NCI-H2196 treated with DMSO at 0.1 percent for 48 hours (cell line): ENCODE measurements at regions not wholly inside any gene's neighbourhood (a gene's known extent, or its start where the extent isn't known, plus 50 kb on each side); places are given as distances from the start of the nearest gene placed in this dataset.
A peak's percentile ranks its signal among the peaks of the same experiment; 100 is the strongest.
"Not testable (repeated sequence)": the region's sequence is repeated elsewhere in the genome, so short reads cannot be mapped to it uniquely, and the experiment has no call there.

Source experiments
- DNase-seq: peaks from one replicate; lab custom pipeline; 2025; ENCODE audit not compliant: unreplicated experiment; lab: John Stamatoyannopoulos, UW

DNA sequence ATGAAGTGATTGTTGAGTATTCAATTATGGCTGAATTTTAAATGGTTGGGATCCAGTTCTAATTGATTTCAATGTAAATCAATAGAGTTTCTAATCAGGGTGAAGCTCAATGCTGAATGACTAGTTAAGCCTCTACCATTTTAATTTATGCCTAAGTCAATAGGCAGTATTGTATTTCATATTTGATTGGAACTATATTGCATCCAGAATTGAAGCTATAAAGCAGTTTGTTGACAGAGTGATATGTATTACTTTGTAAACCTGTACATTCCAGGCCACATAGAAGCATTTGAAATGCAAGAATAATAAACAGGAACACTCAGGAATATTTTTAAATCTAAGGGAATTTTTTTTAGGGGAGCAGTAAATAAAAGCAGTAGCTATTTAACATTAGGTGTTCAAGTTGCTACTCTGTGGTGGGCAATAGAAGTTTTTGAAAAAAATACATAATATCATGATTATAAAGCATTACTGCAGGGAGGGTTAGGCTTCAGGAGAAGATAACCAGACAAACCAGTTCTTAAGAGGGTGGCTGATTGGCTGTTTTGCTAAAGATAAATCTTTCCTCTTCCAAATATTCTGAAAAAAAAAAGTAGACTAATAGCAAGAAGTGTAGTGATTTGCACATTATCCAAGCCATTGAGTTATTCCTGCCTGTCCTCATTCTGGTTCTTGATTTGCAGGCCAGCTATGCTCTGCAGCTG, 492.0 kb upstream of the MEF2C start:
- DNase-seq = no peak

DNA sequence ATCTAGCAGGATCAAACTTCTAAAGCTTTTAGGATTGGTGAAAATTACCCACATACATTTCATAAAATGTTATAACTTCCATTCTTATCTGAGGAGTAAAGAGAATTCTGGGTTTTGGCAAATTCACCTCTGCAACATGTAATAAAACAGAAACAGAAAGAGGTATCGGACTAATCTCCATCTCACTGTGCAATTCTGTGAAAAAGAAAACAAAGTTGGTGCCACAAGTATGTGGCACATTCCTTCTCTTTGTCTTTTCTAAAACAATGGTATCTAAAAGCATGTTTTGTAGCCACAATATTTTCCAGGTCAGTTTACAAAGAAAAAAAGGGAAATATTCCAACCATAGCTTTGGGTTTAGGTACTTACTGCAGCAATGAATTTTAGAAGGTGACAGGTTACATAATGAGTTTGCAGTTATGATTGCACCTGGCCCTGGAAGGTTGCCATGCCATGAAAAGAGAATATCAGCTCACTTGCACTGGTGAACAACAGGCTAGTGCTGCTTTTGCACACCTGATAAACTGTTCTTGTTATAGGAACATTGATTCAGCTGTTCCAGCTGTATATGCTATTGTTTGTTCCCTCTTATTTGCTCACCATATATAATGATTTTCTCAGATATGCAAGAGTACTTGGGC, 491.3 kb upstream of the MEF2C start:
- DNase-seq = no peak

DNA sequence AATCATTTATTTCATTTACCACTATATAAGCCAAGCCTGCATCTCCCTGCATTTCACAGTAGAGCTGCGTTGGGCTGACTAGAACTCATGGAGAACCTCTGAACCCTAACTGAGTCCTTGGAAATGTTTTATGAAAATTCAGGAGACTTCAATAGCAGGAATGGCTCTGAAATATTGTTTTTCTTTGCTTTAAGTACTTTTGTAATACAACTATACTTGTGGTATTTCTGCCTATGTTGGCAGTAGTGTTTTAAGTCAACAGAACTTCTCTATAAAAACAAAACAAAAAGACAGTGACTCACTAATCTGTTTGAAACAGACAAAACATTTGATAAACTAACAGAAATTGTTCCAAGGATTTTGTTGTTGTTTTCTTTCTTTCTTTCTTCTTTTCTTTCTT, 489.2 kb upstream of the MEF2C start:
- no peak for DNase-seq

DNA sequence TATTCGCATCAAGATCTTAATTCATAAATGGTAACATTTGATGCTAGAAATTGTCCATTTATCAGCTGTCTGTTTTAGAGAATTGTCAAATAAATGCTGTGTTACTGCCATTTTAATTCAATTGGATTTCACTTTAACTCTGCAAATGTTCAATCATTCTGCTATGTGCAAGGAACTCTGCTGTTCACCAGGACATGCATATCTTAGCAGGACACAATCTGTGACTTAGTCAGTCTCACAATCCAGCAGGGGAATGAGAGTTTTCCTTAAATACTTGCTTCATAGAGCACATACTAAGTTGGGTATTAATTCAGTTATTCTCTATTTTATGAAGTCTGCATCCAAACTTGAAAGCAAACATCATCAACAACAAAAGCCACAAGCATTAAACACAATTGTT, 488.7 kb upstream of the MEF2C start:
- DNase-seq = no peak

DNA sequence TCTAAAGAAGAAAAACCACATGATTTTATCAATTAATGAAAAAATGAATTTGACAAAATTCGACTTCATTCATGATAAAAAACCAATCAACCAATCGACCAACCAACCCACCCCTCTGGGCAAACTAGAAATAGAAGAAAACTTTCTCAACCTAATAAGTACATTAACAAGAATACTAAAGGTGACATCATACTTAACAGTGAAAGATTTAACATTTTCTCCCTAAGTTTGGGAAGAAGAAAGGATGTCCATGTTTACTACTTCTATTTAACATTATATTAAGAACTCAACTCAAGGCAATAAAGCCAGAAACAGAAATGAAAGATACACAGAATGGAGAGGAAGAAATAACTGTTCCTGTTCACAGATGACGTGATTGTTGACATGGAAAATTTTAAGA, 476.1 kb upstream of the MEF2C start:
- no peak for DNase-seq

DNA sequence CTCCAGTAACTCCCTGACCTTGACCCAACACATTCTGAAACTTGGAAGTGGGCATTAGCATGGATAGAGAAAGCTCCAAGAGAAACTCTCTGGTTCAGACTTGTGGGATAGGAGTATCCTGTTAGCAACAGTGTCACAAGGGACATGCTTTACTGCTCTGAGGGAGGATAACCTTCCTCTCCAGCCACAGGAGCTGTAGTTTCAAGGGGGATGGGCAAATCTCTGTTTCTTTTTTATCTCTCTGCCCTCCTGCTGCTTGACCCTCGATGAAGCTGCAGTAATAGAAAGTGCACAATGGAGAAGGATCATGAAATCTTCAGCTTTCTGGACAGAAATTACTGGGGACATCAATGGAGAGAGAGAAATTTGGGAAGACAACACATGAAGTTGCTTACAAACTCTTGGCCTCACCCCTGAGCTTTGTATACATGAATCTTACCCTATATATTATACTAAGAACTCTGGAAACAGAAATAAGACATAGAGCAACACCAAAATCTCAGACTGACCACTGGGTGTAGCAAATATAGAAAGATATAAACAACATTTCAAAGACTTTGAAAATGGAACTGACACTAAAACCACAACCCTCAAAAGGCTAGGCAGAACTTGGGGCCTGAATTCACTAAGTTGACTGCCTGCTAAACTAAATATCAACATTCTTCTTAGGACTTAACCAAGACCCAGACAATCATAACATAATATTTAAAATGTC, 471.0 kb upstream of the MEF2C start:
- DNase-seq = no peak

DNA sequence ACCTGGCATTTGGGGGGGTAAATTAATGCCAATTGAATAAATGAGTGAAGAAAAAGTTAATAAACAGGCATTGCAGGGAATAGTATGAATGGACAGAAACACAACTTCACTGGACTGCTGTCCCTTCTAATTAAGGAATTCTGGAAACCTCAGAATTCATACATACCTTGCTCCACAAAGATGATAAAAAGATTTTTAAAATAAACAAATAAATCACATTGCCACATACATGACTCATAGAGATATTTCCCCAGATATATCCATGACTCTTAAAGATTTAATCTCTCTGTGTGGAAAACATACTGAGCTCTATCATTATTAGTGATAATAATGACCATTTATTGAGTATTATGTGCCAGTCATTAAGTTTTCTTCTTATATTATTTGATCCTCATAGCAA, 469.0 kb upstream of the MEF2C start:
- no peak for DNase-seq

DNA sequence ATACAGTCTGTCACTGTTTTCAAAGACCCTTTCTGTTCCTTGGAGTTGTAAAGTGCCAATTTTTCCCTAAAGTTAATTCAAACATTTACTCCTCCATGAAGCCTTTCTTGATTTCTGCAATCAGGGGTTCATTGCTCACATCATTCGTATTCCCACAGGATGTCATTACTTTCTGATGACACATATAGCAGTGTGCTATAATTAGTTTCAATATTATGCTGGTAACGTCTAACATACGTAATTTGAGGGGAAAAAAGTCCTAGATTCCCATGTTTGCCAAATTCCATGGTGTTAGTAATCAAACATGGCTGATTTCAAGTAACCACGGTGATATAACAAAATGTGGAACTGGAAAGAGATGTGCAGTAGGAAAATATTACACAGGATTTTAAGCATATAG, 468.2 kb upstream of the MEF2C start:
- DNase-seq = no peak

DNA sequence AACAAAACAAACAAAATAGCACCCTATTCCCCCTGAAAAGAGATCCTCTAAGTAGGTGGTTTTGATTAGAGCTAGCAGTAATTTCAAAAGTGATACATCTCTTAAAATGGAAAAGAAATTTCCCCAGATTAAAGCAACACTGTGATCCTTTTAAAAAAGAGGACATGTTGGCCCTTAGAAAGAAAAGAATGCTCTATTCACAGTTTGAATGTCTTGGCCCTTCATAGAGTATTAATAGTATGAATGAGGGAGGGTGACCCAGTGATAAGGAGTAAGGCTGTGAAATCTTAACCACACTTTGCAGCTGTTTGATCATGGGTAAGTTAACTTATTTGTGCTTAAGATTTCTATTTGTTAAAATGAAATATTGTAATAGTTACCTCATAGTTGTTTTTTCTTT, 467.7 kb upstream of the MEF2C start:
- DNase-seq = no peak

DNA sequence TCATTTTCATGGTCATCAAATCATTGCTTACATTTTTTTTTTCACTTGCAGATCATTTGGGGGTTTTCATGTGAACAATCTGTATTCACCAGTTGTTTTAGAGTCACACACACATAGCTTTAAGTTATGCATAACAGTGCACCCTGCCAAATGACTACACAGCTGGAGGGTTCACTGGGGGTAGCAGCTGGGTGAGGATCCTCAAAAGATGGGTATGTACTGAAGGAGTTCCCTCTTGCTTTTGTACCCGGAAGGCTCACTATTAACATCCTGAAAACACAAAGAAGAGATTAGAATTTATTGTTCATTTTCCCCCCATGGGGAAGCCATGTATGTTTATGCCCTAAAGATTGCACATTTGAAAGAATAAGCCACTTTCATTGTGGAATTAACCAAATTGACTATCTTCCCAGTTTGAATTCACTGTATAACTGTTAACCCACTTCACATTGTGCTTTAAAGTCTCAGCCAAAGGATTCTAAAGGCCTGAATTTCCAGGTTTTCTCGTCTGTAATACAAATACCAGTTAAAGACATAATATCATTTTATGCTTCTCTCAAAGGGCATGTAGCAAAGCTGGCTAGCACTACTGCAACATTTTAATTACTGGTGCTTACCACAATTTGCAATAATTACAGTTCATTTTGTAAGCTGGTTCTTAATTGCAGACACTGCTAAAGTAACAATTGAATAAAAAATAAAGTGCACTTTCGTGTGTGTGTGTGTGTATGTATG, 466.4 kb upstream of the MEF2C start:
- DNase-seq = no peak

DNA sequence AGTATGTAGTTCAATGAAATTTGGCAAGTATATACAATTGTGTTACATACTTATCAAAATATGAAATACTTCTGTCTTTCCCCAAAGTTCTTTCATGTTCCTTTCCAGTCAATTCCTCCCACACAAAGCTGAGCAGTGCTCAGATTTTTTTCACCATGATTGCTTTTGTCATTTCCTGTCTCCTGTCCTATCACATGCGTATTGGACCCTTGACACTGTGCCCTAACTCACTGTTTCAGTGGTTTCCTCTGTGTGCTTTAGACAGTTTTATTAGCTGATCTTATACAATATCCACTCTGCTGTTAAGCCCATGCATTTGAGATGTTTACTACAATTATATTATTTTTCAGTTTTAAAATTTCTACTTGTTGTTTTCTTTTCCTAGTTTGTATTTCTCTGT, 463.6 kb upstream of the MEF2C start:
- DNase-seq = no peak

DNA sequence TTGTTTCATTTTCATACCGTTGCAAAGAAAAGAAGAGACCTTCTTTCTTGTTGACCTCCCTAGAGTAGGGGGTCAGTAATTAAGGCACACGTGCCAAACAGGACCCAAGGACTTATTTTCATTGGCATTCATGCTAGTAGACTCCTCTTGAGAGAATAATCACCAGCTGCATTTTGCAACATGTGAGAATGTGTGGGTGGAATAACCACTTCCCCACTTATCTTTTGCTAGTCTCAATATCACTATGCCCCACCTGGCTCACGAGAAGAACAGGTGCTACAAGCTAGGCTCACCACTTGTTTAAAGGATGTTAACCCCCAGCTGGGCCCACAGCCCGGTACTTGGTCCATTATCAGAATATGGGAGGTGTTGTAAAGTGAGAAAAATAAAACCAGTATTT, 460.7 kb upstream of the MEF2C start:
- peak; percentile 29 for DNase-seq

DNA sequence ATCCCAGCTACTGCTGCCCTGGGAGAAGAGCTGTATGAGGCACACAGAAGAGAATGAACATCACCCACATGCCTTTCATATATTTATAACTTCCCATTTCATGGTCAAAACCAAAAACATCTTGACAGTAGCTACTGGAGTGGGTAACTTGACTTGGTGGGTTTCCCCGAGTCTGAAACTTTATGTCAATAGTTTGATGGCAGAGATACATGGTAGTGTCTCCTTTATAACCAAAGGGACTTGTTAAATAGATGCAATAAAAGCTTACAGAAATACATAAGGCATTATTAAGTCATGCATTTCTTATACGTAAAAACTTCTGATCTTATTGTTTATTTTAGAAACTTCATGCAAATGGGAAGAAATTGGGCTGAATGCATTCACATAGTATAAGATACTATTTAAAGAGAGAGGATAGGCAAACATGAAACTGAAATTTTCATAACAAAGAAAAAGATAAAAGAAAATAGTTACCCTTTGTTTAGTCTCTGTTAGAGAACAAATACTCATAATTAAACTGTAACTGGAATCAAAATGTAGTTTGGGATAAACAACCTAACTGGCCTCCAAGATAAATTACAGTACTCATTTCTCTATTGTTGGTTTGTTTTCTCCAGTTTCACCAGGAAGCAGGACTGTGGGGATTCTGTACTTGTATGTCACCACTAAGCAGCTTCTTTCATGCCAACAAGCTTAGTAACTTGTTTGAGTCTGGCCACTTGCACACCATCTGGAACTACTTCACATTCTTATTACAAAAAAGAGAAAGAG, 459.3 kb upstream of the MEF2C start:
- DNase-seq = peak; percentile 9

DNA sequence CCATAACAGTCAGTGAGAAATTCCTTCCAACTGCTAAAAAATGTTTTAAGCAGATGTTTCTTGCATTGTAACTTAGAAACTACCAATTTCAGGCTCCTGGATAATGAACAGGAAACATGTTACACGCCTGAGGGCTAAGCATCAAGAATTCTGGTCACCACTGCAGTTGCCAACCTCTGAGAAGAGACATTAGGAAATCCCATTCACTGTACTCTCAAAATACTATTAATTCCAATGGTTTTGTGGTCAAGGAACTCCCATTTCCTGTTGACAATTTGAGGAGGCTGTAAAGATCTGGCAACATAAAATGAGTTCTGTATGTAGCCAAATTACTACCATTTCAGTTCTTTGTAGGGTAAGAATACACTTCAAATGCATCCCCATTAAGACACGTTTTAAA, 456.0 kb upstream of the MEF2C start:
- no peak for DNase-seq

DNA sequence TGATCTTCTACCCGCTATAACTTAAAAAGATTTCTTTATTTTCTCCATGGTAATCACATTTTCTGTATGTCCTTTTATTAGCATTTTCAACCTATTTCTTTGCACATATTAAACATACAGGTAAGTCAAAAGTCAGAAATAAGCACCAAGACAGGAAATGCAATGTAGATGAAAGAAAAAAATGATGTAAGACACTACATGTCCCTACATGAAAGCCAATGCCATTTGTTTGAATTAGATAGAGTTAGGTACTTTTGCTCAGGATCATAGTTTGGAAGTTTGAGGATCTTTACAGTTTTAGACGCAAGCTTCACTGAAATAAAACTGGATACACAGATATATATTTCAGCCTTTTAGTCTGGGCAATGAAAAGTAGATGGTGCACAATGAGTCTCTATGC, 453.1 kb upstream of the MEF2C start:
- DNase-seq = no peak

DNA sequence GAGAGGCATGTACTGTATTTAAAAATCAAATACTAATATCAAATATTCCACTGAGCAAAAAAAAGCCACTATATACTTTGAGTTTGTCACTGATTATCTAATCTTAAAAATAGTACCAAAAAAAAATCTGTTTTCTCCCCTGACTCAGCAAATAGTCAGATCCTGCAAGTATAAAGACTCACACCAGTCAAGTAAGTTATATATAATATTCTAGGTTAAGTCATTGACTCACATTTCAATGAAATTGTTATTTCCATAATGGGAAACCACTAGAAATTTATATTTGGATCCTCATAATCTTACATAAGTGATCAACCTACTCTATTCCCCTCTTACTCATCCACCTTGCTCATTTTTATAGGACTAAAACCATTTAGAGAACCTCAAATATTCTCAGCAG, 447.2 kb upstream of the MEF2C start:
- DNase-seq = no peak

DNA sequence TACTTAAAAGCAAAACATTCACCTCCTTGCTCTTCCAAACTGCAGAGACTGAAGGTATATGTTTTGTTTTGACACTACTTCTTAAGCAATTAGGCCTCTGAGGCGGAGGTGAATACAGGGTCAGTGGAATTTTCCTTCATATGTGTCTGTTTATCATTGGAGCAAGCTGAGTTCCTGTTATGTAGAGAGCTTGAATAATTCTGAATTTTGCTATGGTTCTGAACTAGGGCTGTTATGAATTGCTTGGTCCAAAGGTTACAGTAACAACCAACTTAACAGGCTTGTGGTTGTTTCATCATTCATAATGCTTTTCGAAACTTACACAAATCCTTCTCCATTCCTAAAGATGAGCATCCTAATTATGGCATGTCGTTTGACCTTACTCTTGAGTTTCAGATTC, 444.6 kb upstream of the MEF2C start:
- no peak for DNase-seq

DNA sequence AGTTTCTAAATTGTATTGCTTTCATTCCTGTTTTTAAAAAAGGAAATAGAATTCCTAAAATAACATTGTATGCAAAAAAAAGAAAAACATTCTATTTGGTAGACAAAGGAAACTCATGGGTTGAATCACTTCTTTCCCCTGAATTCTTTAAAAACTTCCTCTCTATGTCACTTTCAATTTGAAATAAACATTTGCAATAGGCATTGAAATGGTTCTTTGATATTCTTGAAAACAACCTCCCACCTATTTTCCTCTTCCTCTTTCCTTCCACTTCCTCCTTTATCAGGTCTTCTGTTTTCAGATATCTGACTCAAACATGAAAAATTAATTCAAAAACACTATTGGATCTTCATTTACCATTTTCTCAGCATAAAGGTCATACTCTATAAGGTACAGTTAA, 442.0 kb upstream of the MEF2C start:
- DNase-seq = no peak

DNA sequence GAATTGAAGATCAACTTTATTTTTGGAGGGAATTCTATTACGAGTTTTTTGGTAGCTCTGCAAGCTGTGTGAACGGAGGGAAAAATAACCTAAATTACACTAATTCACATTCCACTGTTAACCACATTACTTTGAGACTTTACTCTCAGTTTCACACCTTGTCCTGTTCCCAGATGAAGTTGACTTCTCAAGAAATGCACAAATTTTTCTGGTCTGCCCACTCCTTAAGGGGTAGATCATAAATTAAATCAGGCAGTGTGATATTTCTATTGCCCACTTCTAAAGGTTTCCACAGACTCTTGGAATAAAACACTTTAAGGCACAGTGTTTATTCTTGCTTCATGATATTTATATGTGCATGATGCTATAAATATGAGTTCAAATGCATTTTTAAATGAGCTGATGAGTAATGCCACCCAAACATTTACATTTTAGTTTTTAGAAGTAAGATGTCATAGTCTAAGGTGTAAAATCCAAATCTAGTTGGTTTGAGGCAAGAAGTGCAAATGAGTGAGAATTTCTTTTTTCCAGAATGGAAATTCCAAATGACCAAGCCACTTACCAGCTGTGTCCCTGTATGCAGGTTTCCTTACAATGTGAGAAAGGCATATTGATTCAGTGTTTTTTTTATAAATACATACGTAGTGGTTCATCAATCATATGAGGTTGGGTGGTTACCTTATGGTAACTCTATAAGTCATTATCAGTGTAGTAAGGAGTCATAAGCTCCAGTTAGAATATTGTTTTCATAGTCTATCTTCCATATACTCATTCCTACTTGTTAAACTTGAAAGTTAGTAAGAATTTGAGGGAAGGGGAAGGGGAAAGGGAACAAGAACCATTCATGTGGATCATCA, 437.7 kb upstream of the MEF2C start:
- no peak for DNase-seq

DNA sequence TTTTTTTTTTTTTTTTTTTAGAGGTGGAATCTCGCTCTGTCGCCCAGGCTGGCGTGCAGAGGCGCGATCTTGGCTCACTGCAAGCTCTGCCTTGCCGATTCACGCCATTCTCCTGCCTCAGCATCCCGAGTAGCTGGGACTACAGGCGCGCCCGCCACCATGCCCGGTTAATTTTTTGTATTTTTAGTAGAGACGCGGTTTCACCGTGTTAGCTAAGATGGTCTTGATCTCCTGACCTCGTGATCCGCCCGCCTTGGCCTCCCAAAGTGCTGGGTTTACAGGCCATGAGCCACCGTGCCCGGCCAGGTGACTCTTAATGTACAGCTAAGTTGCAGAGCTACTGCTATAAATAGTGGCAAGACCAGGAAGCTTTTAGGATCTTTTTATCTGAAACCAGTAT, 434.9 kb upstream of the MEF2C start:
- not testable (repeated sequence) for DNase-seq
